Gastroesophageal sphincter (tissue), 3 donors: ENCODE measurements at regions not wholly inside any gene's neighbourhood (a gene's known extent, or its start where the extent isn't known, plus 50 kb on each side); places are given as distances from the start of the nearest gene placed in this dataset.

ENCODE experiments used
- EP300 ChIP-seq: sonication (generic); formaldehyde crosslinking; IDR thresholded peaks from one replicate; pipeline ENCODE4 v1.6.1; 2017; ENCODE audit warnings: antibody characterized with exemption, mild to moderate bottlenecking
- POLR2A ChIP-seq, 2 donors: fragments of 450-650 bp; IDR thresholded peaks; one replicate each; pipeline ENCODE4 v1.6.1; 2017; ENCODE audit warnings: antibody characterized with exemption in 2 of 2, mild to moderate bottlenecking in 2 of 2, moderate library complexity in 1 of 2
- POLR2AphosphoS5 ChIP-seq: sonication (generic); formaldehyde crosslinking; IDR thresholded peaks from one replicate; pipeline ENCODE4 v1.6.1; 2017; ENCODE audit warnings: antibody characterized with exemption
- TF ChIP-seq, protein P1 (sequence below), 4 experiments: fragments of 200-600 bp in 2 of 4; fragments of 450-650 bp in 2 of 4; sonication (generic) in 1 of 4; IDR thresholded peaks; one replicate each; pipeline ENCODE4 v1.5.1; 2017 to 2019; ENCODE audit warnings: antibody characterized with exemption in 4 of 4, mild to moderate bottlenecking in 2 of 4, moderate library complexity in 2 of 4

DNA sequence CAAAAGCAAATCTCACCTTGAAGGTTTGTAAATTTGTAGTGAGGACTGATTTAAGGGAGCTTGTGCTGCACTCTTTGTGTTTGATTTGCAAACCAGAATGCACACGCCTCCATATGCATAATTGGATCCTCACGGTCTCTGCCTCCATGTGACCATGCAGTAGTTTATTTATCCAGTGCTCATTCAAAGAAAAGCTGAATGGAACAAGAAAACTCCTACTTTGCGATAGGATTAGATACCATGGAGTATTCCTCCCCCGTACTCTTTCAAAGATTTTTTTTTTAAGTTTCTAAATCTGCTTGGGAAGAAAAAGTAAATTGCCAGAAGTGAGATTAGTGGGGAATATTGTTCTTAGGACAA is 290.4 kb upstream of the TUT7 start:
- TF ChIP-seq POLR2A (IDR thresholded peaks at IDR 0.05) (no peak), POLR2AphosphoS5 (no peak), EP300 (no peak)
- TF ChIP-seq, protein P1, sequence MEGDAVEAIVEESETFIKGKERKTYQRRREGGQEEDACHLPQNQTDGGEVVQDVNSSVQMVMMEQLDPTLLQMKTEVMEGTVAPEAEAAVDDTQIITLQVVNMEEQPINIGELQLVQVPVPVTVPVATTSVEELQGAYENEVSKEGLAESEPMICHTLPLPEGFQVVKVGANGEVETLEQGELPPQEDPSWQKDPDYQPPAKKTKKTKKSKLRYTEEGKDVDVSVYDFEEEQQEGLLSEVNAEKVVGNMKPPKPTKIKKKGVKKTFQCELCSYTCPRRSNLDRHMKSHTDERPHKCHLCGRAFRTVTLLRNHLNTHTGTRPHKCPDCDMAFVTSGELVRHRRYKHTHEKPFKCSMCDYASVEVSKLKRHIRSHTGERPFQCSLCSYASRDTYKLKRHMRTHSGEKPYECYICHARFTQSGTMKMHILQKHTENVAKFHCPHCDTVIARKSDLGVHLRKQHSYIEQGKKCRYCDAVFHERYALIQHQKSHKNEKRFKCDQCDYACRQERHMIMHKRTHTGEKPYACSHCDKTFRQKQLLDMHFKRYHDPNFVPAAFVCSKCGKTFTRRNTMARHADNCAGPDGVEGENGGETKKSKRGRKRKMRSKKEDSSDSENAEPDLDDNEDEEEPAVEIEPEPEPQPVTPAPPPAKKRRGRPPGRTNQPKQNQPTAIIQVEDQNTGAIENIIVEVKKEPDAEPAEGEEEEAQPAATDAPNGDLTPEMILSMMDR (IDR thresholded peaks at IDR 0.05) = no peak
